GM21526 (cell line): ENCODE measurements at regions not wholly inside any gene's neighbourhood (a gene's known extent, or its start where the extent isn't known, plus 50 kb on each side); places are given as distances from the start of the nearest gene placed in this dataset.

ENCODE experiments used
- ATAC-seq: cut with Tn5 transposase; IDR thresholded peaks from one replicate; pipeline ENCODE4 v1.9.1; 2021; ENCODE audit warnings: moderate library complexity; ENCODE audit not compliant: unreplicated experiment, low FRiP score

GRCh38 chr15:77692614-77693013 lies 59.9 kb upstream of the LINGO1 start:
- no peak for ATAC-seq

- no peak for ATAC-seq
Observed at GRCh38 chr15:77691607-77692006, 58.9 kb upstream of the LINGO1 start.

GRCh38 chr15:77689821-77690220 lies 57.1 kb upstream of the LINGO1 start:
- ATAC-seq: no peak

- no peak for ATAC-seq
Observed at GRCh38 chr15:77688693-77689092, 56.0 kb upstream of the LINGO1 start.

GRCh38 chr15:77688266-77688665 lies 55.6 kb upstream of the LINGO1 start:
- ATAC-seq: no peak

DNA sequence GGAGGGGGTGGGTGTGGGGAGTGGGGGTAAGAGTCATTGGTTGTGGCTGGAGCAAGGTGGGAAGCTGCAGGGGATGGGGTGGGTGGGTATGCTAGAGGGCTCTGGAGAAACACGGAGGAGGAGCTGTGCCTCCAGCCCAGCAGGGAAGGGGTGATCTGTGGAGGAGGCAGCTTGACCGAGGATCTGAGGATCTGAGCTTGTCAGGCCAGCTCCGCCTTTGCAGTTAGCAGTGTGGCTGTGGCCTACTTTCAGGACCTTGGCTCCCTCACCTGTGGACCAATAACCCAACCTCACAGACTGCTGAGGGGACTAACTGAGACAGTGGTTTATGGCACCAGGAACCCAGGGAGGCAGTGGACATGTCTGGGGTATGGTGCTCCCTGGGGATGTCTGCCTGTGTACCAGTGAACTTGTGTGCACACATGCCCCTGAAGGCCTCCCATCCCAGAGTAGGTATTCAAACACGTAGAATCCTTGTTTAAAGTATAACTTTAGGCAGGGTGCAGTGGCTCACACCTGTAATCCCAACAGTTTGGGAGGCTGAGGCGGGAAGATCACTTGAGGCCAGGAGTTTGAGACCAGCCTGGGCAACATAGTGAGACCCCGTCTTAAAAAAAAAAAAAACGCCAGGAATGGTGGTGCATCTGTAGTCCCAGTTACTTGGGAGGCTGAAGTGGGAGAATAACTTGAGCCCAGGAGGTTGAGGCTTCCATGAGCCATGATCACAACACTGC lies 52.5 kb upstream of the LINGO1 start:
- no peak for ATAC-seq

DNA sequence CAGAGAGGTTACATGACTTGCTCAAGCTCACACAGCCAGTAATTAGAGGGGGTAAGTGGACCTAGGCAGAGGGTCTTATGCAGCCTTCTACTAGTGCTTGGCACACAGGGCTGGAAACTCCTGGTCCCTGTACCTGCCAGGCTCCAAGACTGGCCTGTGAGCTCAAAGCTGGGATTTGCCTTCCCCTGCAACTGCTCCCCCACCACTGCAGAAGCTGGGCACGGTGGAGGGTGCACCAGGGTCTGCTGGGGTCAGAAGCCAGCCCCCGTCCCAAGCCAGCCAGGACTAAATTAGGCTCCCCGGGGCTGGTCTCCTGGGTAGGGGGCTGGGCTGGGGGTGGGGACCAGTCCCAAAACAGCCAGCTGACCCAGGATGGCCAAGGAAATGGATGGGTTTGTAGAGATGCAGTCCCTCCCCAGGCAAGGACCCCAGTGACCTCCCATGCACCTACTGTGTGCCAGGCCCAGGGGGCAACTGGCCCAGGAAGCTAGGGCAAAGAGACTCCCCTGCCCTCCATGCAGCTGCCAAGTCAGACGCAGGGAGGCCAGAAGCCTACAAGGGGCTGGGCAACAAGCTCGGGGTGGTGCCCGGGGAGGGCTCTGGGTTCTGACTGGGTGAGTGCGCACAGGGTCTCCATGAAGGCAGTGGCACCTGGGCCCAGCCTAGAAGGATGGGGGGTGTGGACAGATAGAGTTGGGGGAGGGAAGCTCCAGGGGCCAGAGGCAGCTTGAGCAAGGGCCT lies 51.8 kb upstream of the LINGO1 start:
- no peak for ATAC-seq

DNA sequence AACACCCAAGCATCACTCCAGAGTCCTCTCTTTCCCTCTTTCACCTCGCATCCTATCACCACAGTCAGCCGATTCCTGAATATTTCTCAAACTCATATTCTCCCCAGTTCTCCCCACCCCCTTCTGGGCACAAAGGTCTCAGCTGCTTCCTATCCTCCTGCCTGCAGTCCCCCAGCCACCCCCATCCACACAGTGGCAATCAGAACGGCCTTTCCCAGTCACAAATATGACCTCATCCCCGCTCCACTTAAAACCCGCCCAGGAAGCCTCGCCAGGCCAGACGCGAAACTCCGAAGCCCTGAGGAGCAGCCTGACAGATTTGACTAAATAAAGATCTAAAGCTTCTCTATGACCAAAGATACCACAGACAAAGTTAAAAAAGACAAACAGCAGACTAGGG lies 49.9 kb upstream of the LINGO1 start:
- no peak for ATAC-seq
